ENCODE measurements at regions not wholly inside any gene's neighbourhood (a gene's known extent, or its start where the extent isn't known, plus 50 kb on each side); places are given as distances from the start of the nearest gene placed in this dataset.

DNA sequence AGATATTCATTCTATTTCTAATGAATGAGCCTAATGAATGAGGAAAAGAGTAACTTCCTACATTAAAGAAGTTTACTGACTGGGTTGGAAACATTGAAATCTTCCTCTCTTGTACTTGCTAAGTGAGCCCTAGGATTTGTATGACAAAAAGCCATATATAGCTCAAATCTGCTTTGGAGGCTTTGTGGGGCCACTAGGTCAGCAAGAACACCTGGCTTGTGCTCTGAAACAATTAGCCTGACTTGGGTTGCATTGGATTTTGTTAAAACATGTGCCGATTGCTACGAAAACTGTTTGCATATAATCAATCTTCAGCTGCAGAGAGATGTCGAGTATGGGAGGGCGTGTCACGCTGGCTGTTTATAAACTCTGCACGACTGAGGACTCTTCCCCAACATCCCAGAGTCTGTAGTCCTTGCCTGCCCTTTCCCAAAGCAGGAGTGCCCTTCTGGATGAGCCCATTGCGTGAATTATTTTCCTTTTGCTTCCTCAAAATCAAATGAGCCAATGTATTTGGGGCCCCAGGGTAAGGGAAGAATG, 684.8 kb downstream of the DHX35 start:
- DNase-seq, result no peak

DNA sequence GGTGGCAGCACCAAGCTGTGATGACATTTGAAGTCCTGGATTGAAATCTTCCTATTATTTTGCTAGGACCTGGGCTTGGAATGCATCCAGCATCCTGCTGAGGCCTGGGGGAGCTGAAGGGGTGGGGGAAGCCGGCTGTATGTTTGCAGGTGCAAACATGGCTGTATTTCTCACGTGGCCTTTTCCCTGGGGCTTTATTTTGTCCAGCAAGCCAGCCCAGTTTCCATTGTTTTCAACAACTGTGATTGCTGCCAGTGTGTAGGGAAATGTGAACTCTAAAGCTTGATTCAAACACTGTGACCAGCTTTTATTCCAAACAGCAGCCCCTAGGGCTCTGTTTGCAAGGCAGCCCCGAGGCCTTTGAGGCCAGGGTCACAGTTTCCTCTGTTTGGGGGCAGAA, 683.0 kb downstream of the DHX35 start:
- no peak for DNase-seq

DNA sequence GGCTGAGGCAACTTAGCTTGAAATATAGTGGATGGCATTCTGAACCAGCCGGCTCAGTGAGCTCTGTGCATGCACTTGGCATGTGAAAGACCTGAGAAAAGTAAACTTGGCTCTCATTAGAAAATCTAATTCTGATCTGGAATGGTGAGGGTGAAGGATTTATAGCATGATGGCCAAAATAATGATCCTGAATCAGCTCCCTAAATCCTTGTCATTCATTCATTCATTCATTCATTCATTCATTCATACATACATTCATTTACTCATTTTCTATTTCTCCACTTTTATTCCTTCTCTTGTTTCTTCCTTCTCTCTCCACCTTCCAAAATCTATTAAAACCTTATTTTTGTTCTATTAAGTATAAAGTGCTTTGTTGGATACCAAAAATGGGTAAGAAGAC, 681.1 kb downstream of the DHX35 start:
- DNase-seq, result no peak

DNA sequence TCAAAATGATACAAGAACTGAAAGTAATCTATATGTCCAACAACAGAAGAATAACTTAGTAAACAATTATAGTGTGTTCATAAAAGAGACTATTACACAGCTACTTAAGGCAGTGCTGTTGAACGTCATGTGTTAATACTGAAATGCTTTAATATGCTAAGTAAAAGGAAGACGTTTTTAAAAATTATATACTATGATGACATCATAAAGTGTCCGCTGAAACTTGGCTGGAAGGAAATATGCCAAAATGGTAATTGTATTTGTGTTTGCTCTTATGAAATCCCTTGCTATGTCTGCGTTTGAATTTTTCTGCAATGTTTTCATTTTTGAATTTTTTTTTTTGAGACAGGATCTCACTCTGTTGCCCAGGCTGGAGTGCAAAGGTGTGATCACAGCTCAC, 679.3 kb downstream of the DHX35 start:
- no peak for DNase-seq

DNA sequence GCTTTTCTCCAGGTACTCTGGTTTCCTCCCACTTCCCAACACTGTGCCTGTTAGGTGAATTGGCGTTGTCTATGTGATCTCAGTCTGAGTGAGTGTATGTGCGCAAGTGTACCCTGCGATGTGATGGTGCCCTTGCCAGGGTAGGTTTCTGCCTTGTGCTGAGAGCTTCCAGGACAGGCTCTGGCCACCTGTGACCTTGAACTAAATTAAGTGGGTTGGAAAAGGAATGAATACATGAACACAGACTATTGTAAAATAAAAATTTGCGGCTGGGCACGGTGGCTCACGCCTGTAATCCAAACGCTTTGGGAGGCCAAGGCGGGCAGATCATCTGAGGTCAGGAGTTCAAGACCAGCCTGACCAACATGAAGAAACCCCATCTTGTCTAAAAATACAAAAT, 678.0 kb downstream of the DHX35 start:
- no peak for DNase-seq

GRCh38 chr20:39638731-39639130, 676.6 kb downstream of the DHX35 start:
- DNase-seq, result no peak

DNA sequence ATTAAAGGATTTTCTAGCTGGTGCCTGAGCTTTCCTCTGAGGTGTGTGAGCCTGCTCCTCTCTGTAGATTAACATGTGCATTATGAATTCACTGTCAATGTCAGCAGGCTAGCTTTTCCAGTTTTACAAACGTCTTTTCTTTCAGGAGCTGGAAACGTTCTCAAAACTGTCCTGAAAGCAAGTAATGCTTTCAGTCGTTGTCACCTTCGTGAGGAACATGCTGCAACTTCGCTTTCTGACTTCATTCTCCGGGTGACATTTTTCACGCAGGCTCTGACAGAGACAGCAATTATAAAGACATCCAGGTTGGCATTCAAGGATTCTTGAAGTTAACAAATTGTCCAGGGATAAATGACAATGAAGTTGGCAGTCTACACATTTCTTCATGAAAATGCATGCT, 671.5 kb downstream of the DHX35 start:
- no peak for DNase-seq

- no peak for DNase-seq
These were observed 670.6 kb downstream of the DHX35 start for GRCh38 chr20:39632757-39633156.

- DNase-seq, result no peak
These were observed 670.0 kb downstream of the DHX35 start for GRCh38 chr20:39632176-39632575.

DNA sequence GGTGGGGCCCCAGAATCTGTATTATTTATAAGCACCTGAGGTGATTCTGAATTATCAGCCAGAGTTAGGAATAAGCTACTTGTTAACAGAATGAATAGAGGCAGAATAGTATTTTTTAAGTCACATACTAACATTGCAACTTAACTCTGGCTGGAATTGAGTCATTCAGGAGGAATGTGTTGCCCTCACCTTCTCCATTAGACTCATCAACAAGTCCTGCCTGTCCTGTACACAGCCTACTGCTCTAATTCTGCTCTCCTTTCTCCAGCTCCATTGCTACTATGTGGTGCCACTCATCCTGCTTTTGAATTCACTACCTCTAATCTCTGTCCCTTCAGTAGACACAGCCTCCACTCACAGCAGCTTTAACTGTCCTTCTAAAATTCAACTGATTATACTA, 669.4 kb downstream of the DHX35 start:
- no peak for DNase-seq

GRCh38 chr20:39630215-39630908, 668.2 kb downstream of the DHX35 start:
- DNase-seq, result no peak

GRCh38 chr20:39627765-39628164, 665.6 kb downstream of the DHX35 start:
- no peak for DNase-seq

DNA sequence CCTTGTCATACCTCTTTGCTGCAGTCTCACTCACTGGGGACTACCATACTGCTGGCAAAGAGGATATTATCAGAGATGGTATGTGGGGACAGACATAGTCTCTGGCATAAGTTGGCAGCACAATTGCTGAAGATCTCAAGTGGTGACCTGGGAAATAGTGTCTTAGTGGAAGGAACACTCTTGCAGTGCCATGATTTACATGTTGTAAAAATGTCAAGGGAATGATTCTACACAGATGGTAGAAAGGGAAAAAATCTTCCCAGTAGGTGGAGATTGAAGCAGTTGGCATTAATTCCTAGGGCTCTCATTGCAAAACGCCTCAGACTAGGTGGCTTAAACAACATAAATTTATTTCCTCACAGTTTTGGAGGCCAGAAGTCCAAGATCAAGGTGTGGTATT, 662.2 kb downstream of the DHX35 start:
- no peak for DNase-seq

- DNase-seq, result no peak
These were observed 661.6 kb downstream of the DHX35 start for GRCh38 chr20:39623584-39624234.

DNA sequence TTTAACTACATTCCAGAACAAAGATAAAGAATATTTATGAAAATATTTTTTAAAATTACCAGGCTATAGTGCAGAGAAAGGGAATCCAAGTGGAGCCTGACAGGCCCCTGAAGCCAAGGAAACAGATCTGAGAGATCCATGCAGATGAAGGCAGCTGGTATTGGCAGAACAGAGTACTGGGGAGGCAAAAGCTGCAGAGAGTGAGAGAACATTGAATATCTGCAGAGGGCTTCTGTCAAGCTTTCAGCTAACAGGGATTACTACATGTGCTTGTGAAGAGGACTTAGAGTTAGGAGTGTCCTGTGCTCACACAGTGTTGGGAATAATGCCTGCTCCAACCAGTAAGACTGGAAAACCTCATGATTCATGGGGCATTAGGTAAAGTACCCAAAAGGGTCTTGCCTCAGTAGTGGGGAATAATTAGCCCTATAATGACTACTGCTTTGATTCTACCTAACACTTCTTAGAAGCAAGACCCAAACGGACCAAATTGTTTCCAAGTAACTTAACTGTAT, 657.2 kb downstream of the DHX35 start:
- no peak for DNase-seq

DNA sequence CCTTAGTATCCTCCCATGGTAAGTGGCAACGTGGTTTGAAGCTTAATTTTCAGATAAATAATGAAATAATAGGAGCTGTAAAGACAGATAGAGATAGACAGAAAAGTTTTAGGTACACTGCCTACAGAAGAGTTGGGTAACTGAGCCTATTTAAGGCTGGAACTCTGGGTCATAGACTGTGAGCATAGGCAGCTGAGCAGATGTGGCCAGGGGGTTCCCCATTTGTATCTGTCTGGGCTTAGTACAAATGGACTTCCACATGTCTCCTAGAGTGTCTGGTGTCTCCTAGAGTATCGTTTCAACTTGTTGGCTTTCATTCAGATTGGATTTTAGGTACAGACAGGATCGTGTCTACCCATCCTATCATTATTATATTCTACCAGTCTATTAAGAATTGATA, 649.8 kb downstream of the DHX35 start:
- DNase-seq, result no peak

DNA sequence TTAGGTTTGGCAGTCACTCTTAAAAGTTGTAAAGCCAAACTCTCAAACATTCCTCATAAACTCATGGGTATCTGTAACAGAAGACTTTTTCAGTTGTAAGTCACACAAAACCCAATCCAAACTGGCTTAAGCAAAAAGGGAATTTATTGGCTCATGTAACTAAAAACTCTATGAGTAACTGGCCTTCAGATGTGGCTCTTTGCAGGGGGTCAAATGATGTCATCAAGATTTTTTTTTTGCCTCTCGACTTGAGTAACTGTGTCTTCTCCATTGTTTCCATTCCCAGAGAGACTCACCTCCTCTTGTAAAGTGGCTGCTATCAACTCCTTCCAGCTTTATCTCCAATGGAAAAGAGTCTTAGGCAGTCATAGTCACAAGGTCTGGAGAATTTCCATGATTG, 645.0 kb downstream of the DHX35 start:
- no peak for DNase-seq

DNA sequence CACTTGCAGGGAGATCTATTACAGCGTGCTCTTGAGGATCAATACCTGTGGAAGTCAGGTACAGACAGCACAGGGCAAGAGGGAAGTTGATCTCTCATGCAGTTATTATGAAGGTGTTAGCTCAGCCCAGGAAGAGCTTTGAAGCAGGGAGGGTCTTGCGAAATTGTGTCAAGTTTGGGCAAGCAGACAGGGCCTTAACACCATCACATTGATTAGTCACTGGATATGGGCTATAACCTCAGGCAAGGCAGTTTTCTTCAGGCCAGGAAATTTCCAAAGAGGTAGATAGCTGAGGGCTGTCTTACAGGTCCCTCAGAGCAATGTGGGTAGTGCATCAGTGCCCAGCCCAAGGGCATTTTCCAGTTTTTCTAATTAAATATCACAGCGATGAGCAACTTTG, 643.8 kb downstream of the DHX35 start:
- DNase-seq, result no peak

DNA sequence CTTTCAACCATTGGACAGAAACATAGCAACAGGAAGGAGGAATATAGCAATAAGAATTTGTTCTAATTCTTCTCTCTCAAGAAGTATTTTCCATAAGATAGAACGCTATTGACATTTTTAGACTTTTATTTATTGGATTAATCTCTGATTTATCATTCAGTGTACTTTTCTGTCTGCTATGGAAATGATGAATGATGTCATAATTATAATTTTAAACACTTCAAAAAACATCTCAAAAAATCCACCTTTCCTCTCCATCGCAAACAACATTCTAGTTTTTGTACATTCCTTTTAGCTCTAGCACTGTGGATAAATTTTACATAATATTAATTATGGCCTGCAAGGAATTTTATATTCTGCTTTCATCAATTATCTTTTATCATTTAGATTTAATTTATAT, 643.2 kb downstream of the DHX35 start:
- no peak for DNase-seq

GRCh38 chr20:39603219-39603618, 641.1 kb downstream of the DHX35 start:
- DNase-seq, result no peak

DNA sequence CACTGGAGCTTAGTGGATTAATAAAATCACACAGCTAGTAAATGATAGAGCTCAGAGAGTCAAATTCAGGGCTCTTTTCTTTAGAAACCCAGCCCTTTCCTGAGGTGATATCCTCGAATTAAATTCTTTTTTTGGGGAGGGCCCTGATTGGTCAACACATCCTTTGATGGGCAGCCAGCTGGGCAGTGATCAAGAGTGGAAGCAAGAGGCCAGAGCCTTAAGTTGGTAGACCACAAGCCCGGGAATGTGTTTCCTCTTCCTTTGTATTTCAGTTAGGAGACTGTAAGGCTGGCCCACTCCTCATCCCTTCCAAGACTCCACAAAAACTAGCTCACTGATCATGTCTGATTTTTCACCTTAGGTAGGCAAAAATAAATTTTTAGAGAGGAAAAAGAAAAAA, 640.5 kb downstream of the DHX35 start:
- no peak for DNase-seq

- DNase-seq, result no peak
These were observed 638.7 kb downstream of the DHX35 start for GRCh38 chr20:39600871-39601270.

DNA sequence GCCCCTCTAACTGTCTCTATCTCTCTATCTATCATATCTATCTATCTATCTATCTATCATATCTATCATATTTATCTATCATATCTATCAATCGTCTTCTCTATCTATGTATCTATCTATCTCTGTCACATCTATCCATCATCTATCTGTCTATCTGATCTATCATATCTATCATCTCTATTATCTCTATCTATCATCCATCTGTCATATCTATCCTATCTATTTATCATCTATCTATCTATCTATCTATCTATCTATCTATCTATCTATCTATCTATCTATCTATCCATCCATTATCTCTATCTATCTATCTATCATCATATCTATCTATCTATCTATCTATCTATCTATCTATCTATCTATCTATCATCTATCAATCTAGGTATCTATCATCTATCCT, 638.0 kb downstream of the DHX35 start:
- no peak for DNase-seq

GRCh38 chr20:39596554-39596953, 634.4 kb downstream of the DHX35 start:
- no peak for DNase-seq

GRCh38 chr20:39592371-39592770, 630.2 kb downstream of the DHX35 start:
- no peak for DNase-seq

Data from stimulated activated CD8-positive, alpha-beta memory T cell treated with anti-CD3 and anti-CD28 coated beads, Interleukin-4, amount 100 ng/mL, for 48 hours (primary cell).